IPS-18a (cell line): ENCODE measurements at regions not wholly inside any gene's neighbourhood (a gene's known extent, or its start where the extent isn't known, plus 50 kb on each side); places are given as distances from the start of the nearest gene placed in this dataset.
"Not testable (repeated sequence)": the region's sequence is repeated elsewhere in the genome, so short reads cannot be mapped to it uniquely, and the experiment has no call there.

ENCODE experiments used
- H3K27ac ChIP-seq: one replicate; pipeline ENCODE4 v1.5.1; 2013; ENCODE audit warnings: low read length
- H3K27me3 ChIP-seq: one replicate; pipeline ENCODE4 v1.6.1; 2013; ENCODE audit warnings: mild to moderate bottlenecking, low read length; ENCODE audit not compliant: control insufficient read depth, insufficient read depth
- H3K36me3 ChIP-seq: one replicate; pipeline ENCODE4 v1.6.1; 2013; ENCODE audit warnings: low read depth, low read length; ENCODE audit not compliant: control insufficient read depth
- H3K4me1 ChIP-seq: one replicate; pipeline ENCODE4 v1.6.1; 2013; ENCODE audit warnings: low read depth, low read length; ENCODE audit not compliant: control insufficient read depth
- H3K4me3 ChIP-seq: one replicate; pipeline ENCODE4 v1.5.1; 2013; ENCODE audit warnings: low read length
- H3K9ac ChIP-seq: one replicate; pipeline ENCODE4 v1.6.1; 2013; ENCODE audit warnings: mild to moderate bottlenecking, low read length, moderate library complexity
- H3K9me3 ChIP-seq: one replicate; pipeline ENCODE4 v1.6.1; 2013; ENCODE audit warnings: low read depth, low read length; ENCODE audit not compliant: control insufficient read depth

- not testable (repeated sequence) for H3K9ac ChIP-seq, H3K9me3 ChIP-seq, H3K27ac ChIP-seq, H3K27me3 ChIP-seq, H3K36me3 ChIP-seq, H3K4me1 ChIP-seq, H3K4me3 ChIP-seq
These were observed 262.0 kb downstream of the THBS2 start for GRCh38 chr6:168991695-168992094.

- no peaks in the 10 kb centered on the region for H3K27me3 ChIP-seq
- no peaks in the 10 kb centered on the region for H3K36me3 ChIP-seq
- no peaks in the 10 kb centered on the region for H3K9me3 ChIP-seq
- no peak overlapping the region for H3K4me3 ChIP-seq
- no peaks in the 10 kb centered on the region for H3K4me1 ChIP-seq
- H3K27ac ChIP-seq: no peak overlapping the region
- H3K9ac ChIP-seq: no peak overlapping the region
These were observed 263.5 kb downstream of the THBS2 start for GRCh38 chr6:168990019-168990751.

GRCh38 chr6:168989421-168989820, 264.2 kb downstream of the THBS2 start:
- Histone ChIP-seq H3K36me3 (no peaks in the 10 kb centered on the region), H3K4me3 (no peak overlapping the region), H3K27ac (no peak overlapping the region), H3K9me3 (no peaks in the 10 kb centered on the region), H3K4me1 (no peaks in the 10 kb centered on the region), H3K9ac (no peak overlapping the region), H3K27me3 (no peaks in the 10 kb centered on the region)

GRCh38 chr6:168988801-168989200, 264.8 kb downstream of the THBS2 start:
- H3K4me3 ChIP-seq: no peak overlapping the region
- no peak overlapping the region for H3K27ac ChIP-seq
- no peaks in the 10 kb centered on the region for H3K36me3 ChIP-seq
- no peaks in the 10 kb centered on the region for H3K4me1 ChIP-seq
- H3K9ac ChIP-seq: no peak overlapping the region
- H3K9me3 ChIP-seq: no peaks in the 10 kb centered on the region
- H3K27me3 ChIP-seq: no peaks in the 10 kb centered on the region

GRCh38 chr6:168988280-168988679, 265.4 kb downstream of the THBS2 start:
- Histone ChIP-seq H3K4me1 (no peaks in the 10 kb centered on the region), H3K36me3 (no peaks in the 10 kb centered on the region)

GRCh38 chr6:168985705-168986104, 267.9 kb downstream of the THBS2 start:
- no peaks in the 10 kb centered on the region for H3K36me3 ChIP-seq
- H3K27ac ChIP-seq: no peak overlapping the region
- no peak overlapping the region for H3K9ac ChIP-seq
- H3K27me3 ChIP-seq: no peaks in the 10 kb centered on the region
- H3K9me3 ChIP-seq: peaks cover 3% of the 10 kb centered on the region
- H3K4me1 ChIP-seq: no peaks in the 10 kb centered on the region
- no peak overlapping the region for H3K4me3 ChIP-seq

More at GRCh38 chr6:168988280-168988679, 265.4 kb downstream of the THBS2 start:
- Histone ChIP-seq H3K27ac (no peak overlapping the region), H3K9me3 (no peaks in the 10 kb centered on the region), H3K27me3 (no peaks in the 10 kb centered on the region), H3K9ac (no peak overlapping the region), H3K4me3 (no peak overlapping the region)

GRCh38 chr6:168983925-168984324, 269.7 kb downstream of the THBS2 start:
- H3K4me3 ChIP-seq: no peak overlapping the region
- H3K27me3 ChIP-seq: no peaks in the 10 kb centered on the region
- no peak overlapping the region for H3K9ac ChIP-seq
- no peaks in the 10 kb centered on the region for H3K4me1 ChIP-seq
- no peaks in the 10 kb centered on the region for H3K36me3 ChIP-seq
- H3K9me3 ChIP-seq: peaks cover 3% of the 10 kb centered on the region
- H3K27ac ChIP-seq: no peak overlapping the region

GRCh38 chr6:168981187-168981586, 272.5 kb downstream of the THBS2 start:
- Histone ChIP-seq H3K27ac (no peak overlapping the region), H3K4me3 (no peak overlapping the region), H3K27me3 (no peaks in the 10 kb centered on the region), H3K36me3 (no peaks in the 10 kb centered on the region), H3K9me3 (peaks cover 3% of the 10 kb centered on the region), H3K4me1 (no peaks in the 10 kb centered on the region), H3K9ac (no peak overlapping the region)

- Histone ChIP-seq H3K27me3 (no peaks in the 10 kb centered on the region), H3K9me3 (peaks cover 3% of the 10 kb centered on the region), H3K9ac (no peak overlapping the region), H3K4me3 (no peak overlapping the region), H3K36me3 (no peaks in the 10 kb centered on the region), H3K4me1 (no peaks in the 10 kb centered on the region), H3K27ac (no peak overlapping the region)
These were observed 274.4 kb downstream of the THBS2 start for GRCh38 chr6:168979254-168979653.

- no peak overlapping the region for H3K4me3 ChIP-seq
- no peaks in the 10 kb centered on the region for H3K4me1 ChIP-seq
- no peaks in the 10 kb centered on the region for H3K9me3 ChIP-seq
- no peaks in the 10 kb centered on the region for H3K36me3 ChIP-seq
- H3K27ac ChIP-seq: no peak overlapping the region
- no peaks in the 10 kb centered on the region for H3K27me3 ChIP-seq
- no peak overlapping the region for H3K9ac ChIP-seq
These were observed 281.5 kb downstream of the THBS2 start for GRCh38 chr6:168972128-168972527.

- no peaks in the 10 kb centered on the region for H3K27me3 ChIP-seq
These were observed 282.1 kb downstream of the THBS2 start for GRCh38 chr6:168971549-168971948.

GRCh38 chr6:168968801-168969200, 284.8 kb downstream of the THBS2 start:
- H3K4me3 ChIP-seq: no peak overlapping the region

More at GRCh38 chr6:168971549-168971948, 282.1 kb downstream of the THBS2 start:
- Histone ChIP-seq H3K27ac (no peak overlapping the region), H3K36me3 (no peaks in the 10 kb centered on the region), H3K4me1 (no peaks in the 10 kb centered on the region), H3K4me3 (no peak overlapping the region), H3K9ac (no peak overlapping the region), H3K9me3 (no peaks in the 10 kb centered on the region)

More at GRCh38 chr6:168968801-168969200, 284.8 kb downstream of the THBS2 start:
- Histone ChIP-seq H3K4me1 (no peaks in the 10 kb centered on the region), H3K9ac (no peak overlapping the region), H3K36me3 (no peaks in the 10 kb centered on the region), H3K27me3 (no peaks in the 10 kb centered on the region), H3K27ac (no peak overlapping the region), H3K9me3 (no peaks in the 10 kb centered on the region)
